Astrocyte (in vitro differentiated cells and primary cell): ENCODE measurements at regions not wholly inside any gene's neighbourhood (a gene's known extent, or its start where the extent isn't known, plus 50 kb on each side); places are given as distances from the start of the nearest gene placed in this dataset.

Experiments
- DNase-seq: peaks from one replicate; pipeline ENCODE4 v3.0.0-alpha.2; 2010; ENCODE audit warnings: low read depth
- FAIRE-seq: peaks from 2 replicates; lab custom pipeline; 2011; peaks lifted over from hg19 to GRCh38; lab: Jason Lieb, UNC
- H2AFZ ChIP-seq: 2 replicates; pipeline ENCODE4 v1.6.0; 2012; ENCODE audit warnings: low read depth, low read length, inconsistent platforms
- H3K27ac ChIP-seq: 2 replicates; pipeline ENCODE4 v1.5.1; 2011; ENCODE audit warnings: low read depth, low read length, inconsistent platforms
- H3K27me3 ChIP-seq: 2 replicates; pipeline ENCODE4 v1.6.0; 2011; ENCODE audit warnings: low read length, inconsistent platforms; ENCODE audit not compliant: insufficient read depth
- H3K36me3 ChIP-seq: 2 replicates; pipeline ENCODE4 v1.5.1; 2011; ENCODE audit warnings: low read length, inconsistent platforms; ENCODE audit not compliant: insufficient read depth
- H3K4me1 ChIP-seq: 2 replicates; pipeline ENCODE4 v1.5.1; 2011; ENCODE audit warnings: low read length, inconsistent platforms; ENCODE audit not compliant: insufficient read depth
- H3K4me2 ChIP-seq: 2 replicates; pipeline ENCODE4 v1.6.0; 2012; ENCODE audit warnings: low read length, inconsistent platforms
- H3K4me3 ChIP-seq: 2 replicates; pipeline ENCODE4 v1.5.1; 2011; ENCODE audit warnings: low read depth, mild to moderate bottlenecking, low read length, inconsistent platforms; ENCODE audit not compliant: insufficient read depth
- H3K79me2 ChIP-seq: 2 replicates; pipeline ENCODE4 v1.6.0; 2012; ENCODE audit warnings: mild to moderate bottlenecking, low read length, inconsistent platforms; ENCODE audit not compliant: insufficient read depth
- H3K9ac ChIP-seq: 2 replicates; pipeline ENCODE4 v1.6.0; 2012; ENCODE audit warnings: mild to moderate bottlenecking, low read length, inconsistent platforms
- H3K9me3 ChIP-seq: 2 replicates; pipeline ENCODE4 v1.5.1; 2012; ENCODE audit warnings: low read depth, mild to moderate bottlenecking, low read length, inconsistent platforms; ENCODE audit not compliant: insufficient read depth
- H4K20me1 ChIP-seq: 2 replicates; pipeline ENCODE4 v1.6.0; 2012; ENCODE audit warnings: low read length, inconsistent platforms; ENCODE audit not compliant: insufficient read depth
- H3K27ac Mint-ChIP-seq: one replicate; pipeline ENCODE4 v1.8.0; 2021; ENCODE audit warnings: mild to moderate bottlenecking, mixed read lengths; ENCODE audit not compliant: unreplicated experiment
- H3K27me3 Mint-ChIP-seq: one replicate; pipeline ENCODE4 v1.8.0; 2021; ENCODE audit warnings: low read depth, mixed read lengths; ENCODE audit not compliant: unreplicated experiment
- H3K36me3 Mint-ChIP-seq: one replicate; pipeline ENCODE4 v1.8.0; 2021; ENCODE audit warnings: low read depth, mixed read lengths; ENCODE audit not compliant: unreplicated experiment
- H3K4me1 Mint-ChIP-seq: one replicate; pipeline ENCODE4 v1.8.0; 2021; ENCODE audit warnings: low read depth, mixed read lengths; ENCODE audit not compliant: unreplicated experiment
- H3K4me3 Mint-ChIP-seq: one replicate; pipeline ENCODE4 v1.8.0; 2021; ENCODE audit warnings: mild to moderate bottlenecking, moderate library complexity, mixed read lengths; ENCODE audit not compliant: unreplicated experiment
- H3K9me3 Mint-ChIP-seq: one replicate; pipeline ENCODE4 v1.8.0; 2021; ENCODE audit warnings: mild to moderate bottlenecking, mixed read lengths; ENCODE audit not compliant: unreplicated experiment
- CTCF ChIP-seq: IDR thresholded peaks from 2 replicates; pipeline ENCODE4 v1.5.1; 2011; ENCODE audit warnings: low read depth, mild to moderate bottlenecking, inconsistent platforms, low read length, moderate library complexity; ENCODE audit not compliant: insufficient read depth
- EZH2 ChIP-seq: IDR thresholded peaks from 2 replicates; pipeline ENCODE4 v1.6.1; 2012; ENCODE audit warnings: mild to moderate bottlenecking, low read length, inconsistent platforms; ENCODE audit not compliant: insufficient read depth

- no peaks in the 10 kb centered on the region for H3K36me3 Mint-ChIP-seq
- H2AFZ ChIP-seq: no peak overlapping the region
- no peaks in the 10 kb centered on the region for H4K20me1 ChIP-seq
- no peak overlapping the region for H3K4me2 ChIP-seq
- no peak overlapping the region for H3K9ac ChIP-seq
- DNase-seq: no peak
- H3K4me1 Mint-ChIP-seq: no peaks in the 10 kb centered on the region
- H3K4me1 ChIP-seq: no peaks in the 10 kb centered on the region
- H3K27ac ChIP-seq: no peak overlapping the region
- no peak overlapping the region for H3K4me3 ChIP-seq
- FAIRE-seq: no peak
- no peaks in the 10 kb centered on the region for H3K36me3 ChIP-seq
- H3K79me2 ChIP-seq: no peaks in the 10 kb centered on the region
- TF ChIP-seq EZH2 (no peak), CTCF (no peak)
- H3K27ac Mint-ChIP-seq: no peak overlapping the region
- H3K27me3 Mint-ChIP-seq: peaks cover 14% of the 10 kb centered on the region
- H3K9me3 Mint-ChIP-seq: peaks cover 2% of the 10 kb centered on the region
- H3K27me3 ChIP-seq: no peaks in the 10 kb centered on the region
- H3K9me3 ChIP-seq: peaks cover 7% of the 10 kb centered on the region
- H3K4me3 Mint-ChIP-seq: no peak overlapping the region
Observed at GRCh38 chr16:8094696-8095095, 495.6 kb downstream of the TMEM114 start.

GRCh38 chr16:8088820-8089338 is 501.4 kb downstream of the TMEM114 start:
- H3K4me1 Mint-ChIP-seq: no peaks in the 10 kb centered on the region
- peaks cover 7% of the 10 kb centered on the region for H3K9me3 Mint-ChIP-seq

More at GRCh38 chr16:8088820-8089338, 501.4 kb downstream of the TMEM114 start:
- Mint-ChIP-seq H3K36me3 (no peaks in the 10 kb centered on the region), H3K27me3 (peaks cover 10% of the 10 kb centered on the region), H3K27ac (no peak overlapping the region), H3K4me3 (no peak overlapping the region)
- Histone ChIP-seq H3K4me2 (no peak overlapping the region), H3K4me3 (no peak overlapping the region), H3K27ac (no peak overlapping the region), H2AFZ (no peak overlapping the region), H3K9me3 (peaks cover 3% of the 10 kb centered on the region), H3K9ac (no peak overlapping the region), H3K27me3 (no peaks in the 10 kb centered on the region), H3K79me2 (no peaks in the 10 kb centered on the region), H4K20me1 (no peaks in the 10 kb centered on the region), H3K4me1 (no peaks in the 10 kb centered on the region), H3K36me3 (no peaks in the 10 kb centered on the region)
- FAIRE-seq: no peak
- no peak for DNase-seq
- TF ChIP-seq CTCF (no peak), EZH2 (no peak)
